ENCODE measurements at regions not wholly inside any gene's neighbourhood (a gene's known extent, or its start where the extent isn't known, plus 50 kb on each side); places are given as distances from the start of the nearest gene placed in this dataset.

DNA sequence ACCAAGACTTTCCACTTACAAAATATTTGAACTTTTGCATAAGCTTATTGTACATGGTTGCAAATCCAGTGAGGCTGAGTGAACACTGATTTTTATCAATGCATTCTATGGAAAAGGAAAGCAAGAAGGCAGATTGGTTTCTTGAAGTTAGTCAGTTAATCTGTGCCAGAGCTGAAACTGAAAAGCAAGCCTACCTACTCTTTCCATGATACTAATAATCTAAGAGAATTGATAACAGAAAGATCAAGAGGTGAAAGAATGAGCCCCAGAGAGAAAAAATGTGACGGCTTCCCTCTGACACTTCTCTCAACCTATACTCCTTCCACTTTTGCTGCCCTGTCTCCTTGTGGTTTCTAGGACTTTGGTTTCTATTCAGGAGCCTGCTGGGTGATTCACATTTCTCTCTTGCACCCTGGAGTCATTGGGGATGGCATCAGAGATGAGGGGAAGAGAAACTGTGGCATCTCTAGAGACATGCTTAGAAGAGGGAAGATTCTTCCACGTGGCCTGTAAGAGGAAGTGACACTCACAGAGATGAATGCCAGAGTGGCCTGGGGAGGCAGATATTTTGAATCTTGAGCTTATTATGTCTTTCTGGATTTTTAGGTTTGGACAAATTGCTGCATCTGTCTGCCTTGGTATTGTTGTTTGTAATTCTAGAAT, 158.6 kb upstream of the RIMS1 start:
- Histone ChIP-seq H3K9me3 (replicated peaks; ENCODE audit: control insufficient read depth, insufficient read depth, low read length) (no peaks in the 10 kb centered on the region), H3K9ac (ENCODE audit: control insufficient read depth, insufficient read depth, low read length) (no peak overlapping the region), H3K4me2 (ENCODE audit: control insufficient read depth, insufficient read depth) (no peak overlapping the region), H3K4me1 (ENCODE audit: control insufficient read depth, insufficient read depth, low read length) (no peaks in the 10 kb centered on the region), H3K36me3 (ENCODE audit: control insufficient read depth in 2 of 2, insufficient read depth in 2 of 2, low read length in 1 of 2) (no peaks in the 10 kb centered on the region), H3K79me2 (ENCODE audit: control insufficient read depth, insufficient read depth, low read length) (no peaks in the 10 kb centered on the region), H2AFZ (ENCODE audit: control insufficient read depth, low read depth, low read length) (no peak overlapping the region; the same call in 1 of the 2 replicates), H3K27me3 (replicated peaks in 1 of 2; ENCODE audit: control insufficient read depth in 2 of 2, insufficient read depth in 2 of 2, low read length in 1 of 2) (no peaks in the 10 kb centered on the region), H3K4me3 (no peak overlapping the region), H3K27ac (ENCODE audit: control insufficient read depth, insufficient read depth) (no peak overlapping the region), H4K20me1 (ENCODE audit: control insufficient read depth, insufficient read depth) (no peaks in the 10 kb centered on the region)
- CTCF ChIA-PET: no interaction called here
- FAIRE-seq (no peak), DNase-seq (ENCODE audit: low read depth, low spot score) (peak; percentile 8), ATAC-seq (peak; percentile 88)
- TF ChIP-seq ZNF24 (IDR thresholded peaks at IDR 0.05): no peak
- TF ChIP-seq SPI1 (IDR thresholded peaks at IDR 0.05; ENCODE audit: borderline replicate concordance, insufficient read depth, low read depth, low read length): peak; percentile 74
- TF ChIP-seq, protein P1, sequence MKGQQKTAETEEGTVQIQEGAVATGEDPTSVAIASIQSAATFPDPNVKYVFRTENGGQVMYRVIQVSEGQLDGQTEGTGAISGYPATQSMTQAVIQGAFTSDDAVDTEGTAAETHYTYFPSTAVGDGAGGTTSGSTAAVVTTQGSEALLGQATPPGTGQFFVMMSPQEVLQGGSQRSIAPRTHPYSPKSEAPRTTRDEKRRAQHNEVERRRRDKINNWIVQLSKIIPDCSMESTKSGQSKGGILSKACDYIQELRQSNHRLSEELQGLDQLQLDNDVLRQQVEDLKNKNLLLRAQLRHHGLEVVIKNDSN (IDR thresholded peaks at IDR 0.05; ENCODE audit: borderline replicate concordance, extremely low read length, insufficient read depth, low read depth, low read length): no peak
- no peak for TF ChIP-seq MYC (IDR thresholded peaks at IDR 0.05; ENCODE audit: insufficient read depth, insufficient read length, insufficient replicate concordance, low read length, severe bottlenecking)
- POLR2A ChIA-PET: no interaction called here
- intact Hi-C loops (cut with micrococcal nuclease; ENCODE audit: unreplicated experiment) (no loop called here), in situ Hi-C loops (cut with MboI) (no loop called here)
- SMC1A ChIA-PET (ENCODE audit: uncharacterized antibody, unreplicated experiment): interaction anchor here (1.5 kb wide), 1 partner anchor 40 kb away, joined by 3 read pairs; no protein-coding TSS in a partner anchor
- WGBS (ENCODE audit: insufficient coverage, insufficient replicate concordance, low lambda C conversion rate, missing lambda C conversion rate): 0% methylated on average over 2 of the region's 2 CpGs
- BruUV-seq (replicated peaks): no TSS peak
- RAD21 ChIA-PET (ENCODE audit: unreplicated experiment): no interaction called here

DNA sequence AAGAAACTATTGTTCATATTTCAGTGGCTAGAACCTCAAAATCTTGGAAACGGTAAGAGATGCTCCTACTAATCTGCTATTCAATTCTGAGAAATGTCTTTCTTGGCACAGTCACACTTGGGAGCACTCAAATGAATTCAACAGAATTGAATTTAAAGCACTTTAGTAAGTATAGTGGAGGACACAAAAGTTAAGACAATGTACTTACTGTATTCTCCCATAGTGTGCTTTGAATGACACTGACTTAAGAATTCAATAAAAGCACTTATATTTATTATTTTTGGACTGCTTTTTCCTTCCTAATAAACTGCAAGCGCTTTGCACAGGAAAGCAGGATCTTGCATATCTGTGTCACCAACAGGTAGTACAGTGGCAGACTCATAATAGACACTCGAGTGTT, 156.1 kb upstream of the RIMS1 start:
- SMC1A ChIA-PET (ENCODE audit: uncharacterized antibody, unreplicated experiment): no interaction called here
- Histone ChIP-seq H2AFZ (ENCODE audit: control insufficient read depth, low read depth, low read length) (no peak overlapping the region), H4K20me1 (ENCODE audit: control insufficient read depth, insufficient read depth) (no peaks in the 10 kb centered on the region), H3K4me2 (ENCODE audit: control insufficient read depth, insufficient read depth) (no peak overlapping the region), H3K79me2 (ENCODE audit: control insufficient read depth, insufficient read depth, low read length) (no peaks in the 10 kb centered on the region), H3K4me1 (ENCODE audit: control insufficient read depth, insufficient read depth, low read length) (no peaks in the 10 kb centered on the region), H3K4me3 (no peak overlapping the region), H3K27me3 (replicated peaks in 1 of 2; ENCODE audit: control insufficient read depth in 2 of 2, insufficient read depth in 2 of 2, low read length in 1 of 2) (no peaks in the 10 kb centered on the region), H3K9me3 (replicated peaks; ENCODE audit: control insufficient read depth, insufficient read depth, low read length) (no peaks in the 10 kb centered on the region), H3K27ac (ENCODE audit: control insufficient read depth, insufficient read depth) (no peak overlapping the region), H3K36me3 (ENCODE audit: control insufficient read depth in 2 of 2, insufficient read depth in 2 of 2, low read length in 1 of 2) (no peaks in the 10 kb centered on the region), H3K9ac (ENCODE audit: control insufficient read depth, insufficient read depth, low read length) (no peak overlapping the region)
- CTCF ChIA-PET: no interaction called here
- DNase-seq (ENCODE audit: low read depth, low spot score) (no peak), ATAC-seq (no peak), FAIRE-seq (no peak)
- 30% methylated on average over 3 of the region's 3 CpGs for WGBS (ENCODE audit: insufficient coverage, insufficient replicate concordance, low lambda C conversion rate, missing lambda C conversion rate)
- POLR2A ChIA-PET: no interaction called here
- in situ Hi-C loops (cut with MboI) (no loop called here), intact Hi-C loops (cut with micrococcal nuclease; ENCODE audit: unreplicated experiment) (no loop called here)
- RAD21 ChIA-PET (ENCODE audit: unreplicated experiment): no interaction called here
- no TSS peak for BruUV-seq (replicated peaks)
- TF ChIP-seq EED (IDR thresholded peaks at IDR 0.05; ENCODE audit: low read depth) (no peak), NR2C1 (IDR thresholded peaks at IDR 0.05) (no peak), SRF (IDR thresholded peaks at IDR 0.05; ENCODE audit: low read depth in 2 of 2, low read length in 2 of 2) (no peak), MTA2 (IDR thresholded peaks at IDR 0.05; ENCODE audit: low read depth) (no peak), HCFC1 (IDR thresholded peaks at IDR 0.05; ENCODE audit: low read length) (no peak), MTA3 (IDR thresholded peaks at IDR 0.05; ENCODE audit: borderline replicate concordance, low read length) (no peak), SMAD5 (IDR thresholded peaks at IDR 0.05; ENCODE audit: low read depth) (no peak)
- TF ChIP-seq, protein P2, sequence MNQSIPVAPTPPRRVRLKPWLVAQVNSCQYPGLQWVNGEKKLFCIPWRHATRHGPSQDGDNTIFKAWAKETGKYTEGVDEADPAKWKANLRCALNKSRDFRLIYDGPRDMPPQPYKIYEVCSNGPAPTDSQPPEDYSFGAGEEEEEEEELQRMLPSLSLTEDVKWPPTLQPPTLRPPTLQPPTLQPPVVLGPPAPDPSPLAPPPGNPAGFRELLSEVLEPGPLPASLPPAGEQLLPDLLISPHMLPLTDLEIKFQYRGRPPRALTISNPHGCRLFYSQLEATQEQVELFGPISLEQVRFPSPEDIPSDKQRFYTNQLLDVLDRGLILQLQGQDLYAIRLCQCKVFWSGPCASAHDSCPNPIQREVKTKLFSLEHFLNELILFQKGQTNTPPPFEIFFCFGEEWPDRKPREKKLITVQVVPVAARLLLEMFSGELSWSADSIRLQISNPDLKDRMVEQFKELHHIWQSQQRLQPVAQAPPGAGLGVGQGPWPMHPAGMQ (IDR thresholded peaks at IDR 0.05; ENCODE audit: borderline replicate concordance): no peak
